H1 (cell line): ENCODE measurements at regions not wholly inside any gene's neighbourhood (a gene's known extent, or its start where the extent isn't known, plus 50 kb on each side); places are given as distances from the start of the nearest gene placed in this dataset.

Experiments used
- CHD7 ChIP-seq: fragments of 300-600 bp; sonication (generic); IDR thresholded peaks from 2 replicates; pipeline ENCODE4 v1.7.1; 2012; ENCODE audit warnings: low read length, moderate library complexity, mild to moderate bottlenecking, inconsistent platforms; ENCODE audit not compliant: insufficient replicate concordance
- KDM4A ChIP-seq: IDR thresholded peaks from one replicate; pipeline ENCODE4 v1.7.1; 2012; ENCODE audit warnings: low read depth, mild to moderate bottlenecking, moderate library complexity, low read length, inconsistent platforms; ENCODE audit not compliant: severe bottlenecking

- TF ChIP-seq KDM4A (no peak), CHD7 (no peak)
- TF ChIP-seq, all 59 proteins: peak for 3
Measured at GRCh38 chr2:126482582-126483464, 173.1 kb upstream of the GYPC start (continued).
